OCI-LY1 (cell line): ENCODE measurements at regions not wholly inside any gene's neighbourhood (a gene's known extent, or its start where the extent isn't known, plus 50 kb on each side); places are given as distances from the start of the nearest gene placed in this dataset.

Experiments
- H2AFZ ChIP-seq: fragments of 200-600 bp; sonication (generic), shearing (Covaris generic); 2 replicates; pipeline ENCODE4 v1.6.0; 2014; ENCODE audit warnings: antibody characterized with exemption, mild to moderate bottlenecking, low read length
- H3F3A ChIP-seq: fragments of 200-600 bp; sonication (generic), shearing (Covaris generic); 2 replicates; pipeline ENCODE4 v1.6.0; 2014; ENCODE audit warnings: mild to moderate bottlenecking, antibody characterized with exemption, low read length, moderate library complexity; ENCODE audit not compliant: insufficient read depth
- H3K27ac ChIP-seq: fragments of 200-600 bp; sonication (generic); 2 replicates; pipeline ENCODE4 v1.5.1; 2014; ENCODE audit warnings: low read length, mixed run types, mild to moderate bottlenecking, low read depth; ENCODE audit not compliant: poor library complexity, severe bottlenecking
- H3K27me3 ChIP-seq: fragments of 200-600 bp; sonication (generic); 2 replicates; pipeline ENCODE4 v1.6.0; 2014; ENCODE audit warnings: antibody characterized with exemption, mild to moderate bottlenecking, low read length, moderate library complexity; ENCODE audit not compliant: insufficient read depth
- H3K36me3 ChIP-seq: fragments of 200-600 bp; sonication (generic); 2 replicates; pipeline ENCODE4 v1.6.1; 2014; ENCODE audit warnings: mild to moderate bottlenecking, antibody characterized with exemption, low read length, moderate library complexity, mixed read lengths; ENCODE audit not compliant: insufficient read depth
- H3K4me1 ChIP-seq: fragments of 200-600 bp; sonication (generic); 2 replicates; pipeline ENCODE4 v1.5.1; 2014; ENCODE audit warnings: mild to moderate bottlenecking, low read length, moderate library complexity; ENCODE audit not compliant: insufficient read depth, severe bottlenecking
- H3K4me2 ChIP-seq: fragments of 200-600 bp; sonication (generic), shearing (Covaris generic); 2 replicates; pipeline ENCODE4 v1.6.1; 2014; ENCODE audit warnings: low read length
- H3K4me3 ChIP-seq: fragments of 200-600 bp; sonication (generic); 2 replicates; pipeline ENCODE4 v1.5.1; 2014; ENCODE audit warnings: low read length, low read depth, mild to moderate bottlenecking, mixed read lengths; ENCODE audit not compliant: poor library complexity, severe bottlenecking
- H3K79me2 ChIP-seq: fragments of 200-600 bp; shearing (Covaris generic); 2 replicates; pipeline ENCODE4 v1.6.1; 2016; ENCODE audit warnings: mixed run types, low read length, mixed read lengths; ENCODE audit not compliant: insufficient read depth
- H3K9ac ChIP-seq: fragments of 200-600 bp; sonication (generic), shearing (Covaris generic); 2 replicates; pipeline ENCODE4 v1.6.1; 2014; ENCODE audit warnings: mild to moderate bottlenecking, low read length, mixed read lengths
- H3K9me2 ChIP-seq: fragments of 200-600 bp; sonication (generic), shearing (Covaris generic); 2 replicates; pipeline ENCODE4 v1.6.1; 2014; ENCODE audit warnings: low read depth, mild to moderate bottlenecking, low read length, mixed read lengths
- H3K9me3 ChIP-seq: fragments of 200-600 bp; shearing (Covaris generic); 2 replicates; pipeline ENCODE4 v1.6.1; 2014; ENCODE audit warnings: low read length, mixed read lengths
- H4K20me1 ChIP-seq: fragments of 200-600 bp; sonication (generic), shearing (Covaris generic); 2 replicates; pipeline ENCODE4 v1.6.0; 2016; ENCODE audit warnings: mild to moderate bottlenecking, low read length; ENCODE audit not compliant: insufficient read depth
- EZH2 ChIP-seq: fragments of 200-600 bp; sonication (generic), shearing (Covaris generic); IDR thresholded peaks from 2 replicates; pipeline ENCODE4 v1.8.0; 2017; ENCODE audit warnings: borderline replicate concordance, mixed run types, mild to moderate bottlenecking, antibody characterized with exemption, low read length, moderate library complexity, mixed read lengths
- TF ChIP-seq, protein P1 (sequence below): fragments of 200-600 bp; sonication (generic), shearing (Covaris generic); IDR thresholded peaks from 2 replicates; pipeline ENCODE4 v1.5.1; 2017; ENCODE audit warnings: mild to moderate bottlenecking, antibody characterized with exemption, low read length, moderate library complexity, mixed read lengths

- Histone ChIP-seq H3K27me3 (no peaks in the 10 kb centered on the region), H3K36me3 (no peaks in the 10 kb centered on the region), H3K4me3 (no peak overlapping the region), H3K9me2 (no peaks in the 10 kb centered on the region), H3K9ac (no peak overlapping the region), H3K4me1 (no peaks in the 10 kb centered on the region), H3K9me3 (no peaks in the 10 kb centered on the region), H3K4me2 (no peak overlapping the region), H3F3A (no peaks in the 10 kb centered on the region), H3K79me2 (no peaks in the 10 kb centered on the region), H2AFZ (no peak overlapping the region), H4K20me1 (no peaks in the 10 kb centered on the region), H3K27ac (no peak overlapping the region)
- TF ChIP-seq, protein P1, sequence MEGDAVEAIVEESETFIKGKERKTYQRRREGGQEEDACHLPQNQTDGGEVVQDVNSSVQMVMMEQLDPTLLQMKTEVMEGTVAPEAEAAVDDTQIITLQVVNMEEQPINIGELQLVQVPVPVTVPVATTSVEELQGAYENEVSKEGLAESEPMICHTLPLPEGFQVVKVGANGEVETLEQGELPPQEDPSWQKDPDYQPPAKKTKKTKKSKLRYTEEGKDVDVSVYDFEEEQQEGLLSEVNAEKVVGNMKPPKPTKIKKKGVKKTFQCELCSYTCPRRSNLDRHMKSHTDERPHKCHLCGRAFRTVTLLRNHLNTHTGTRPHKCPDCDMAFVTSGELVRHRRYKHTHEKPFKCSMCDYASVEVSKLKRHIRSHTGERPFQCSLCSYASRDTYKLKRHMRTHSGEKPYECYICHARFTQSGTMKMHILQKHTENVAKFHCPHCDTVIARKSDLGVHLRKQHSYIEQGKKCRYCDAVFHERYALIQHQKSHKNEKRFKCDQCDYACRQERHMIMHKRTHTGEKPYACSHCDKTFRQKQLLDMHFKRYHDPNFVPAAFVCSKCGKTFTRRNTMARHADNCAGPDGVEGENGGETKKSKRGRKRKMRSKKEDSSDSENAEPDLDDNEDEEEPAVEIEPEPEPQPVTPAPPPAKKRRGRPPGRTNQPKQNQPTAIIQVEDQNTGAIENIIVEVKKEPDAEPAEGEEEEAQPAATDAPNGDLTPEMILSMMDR, result no peak
- TF ChIP-seq EZH2, result no peak
Observed at GRCh38 chr2:217535957-217536708, 466.7 kb downstream of the TNS1 start.

GRCh38 chr2:217530392-217531090 lies 472.3 kb downstream of the TNS1 start:
- Histone ChIP-seq H3K4me1 (no peaks in the 10 kb centered on the region), H3K9me3 (no peaks in the 10 kb centered on the region), H3K36me3 (no peaks in the 10 kb centered on the region), H3F3A (no peaks in the 10 kb centered on the region), H2AFZ (no peak overlapping the region), H3K4me3 (no peak overlapping the region), H3K27me3 (no peaks in the 10 kb centered on the region), H4K20me1 (no peaks in the 10 kb centered on the region), H3K9ac (no peak overlapping the region), H3K27ac (no peak overlapping the region), H3K9me2 (no peaks in the 10 kb centered on the region), H3K79me2 (no peaks in the 10 kb centered on the region), H3K4me2 (no peak overlapping the region)
- TF ChIP-seq, protein P1, result no peak
- TF ChIP-seq EZH2, result no peak

DNA sequence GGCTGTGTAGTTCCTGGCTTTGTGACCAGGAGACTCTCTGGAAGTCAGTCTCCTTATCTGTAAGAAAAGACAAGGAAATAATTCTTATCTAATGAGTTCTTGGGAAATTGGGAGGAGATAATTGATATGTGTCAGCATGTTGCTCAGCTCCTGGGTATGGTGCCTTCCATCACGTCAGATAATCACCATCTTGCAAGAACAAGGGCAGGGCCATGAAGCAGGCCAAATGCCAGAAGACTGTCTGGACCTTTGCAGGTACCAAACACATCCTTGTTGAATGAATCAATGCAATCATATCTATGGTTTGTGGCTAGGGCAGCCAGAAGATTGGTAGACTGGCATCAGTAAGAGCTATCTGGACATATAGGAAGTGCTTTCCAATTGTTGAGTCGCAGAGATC lies 473.5 kb downstream of the TNS1 start:
- H4K20me1 ChIP-seq, result no peaks in the 10 kb centered on the region
- no peaks in the 10 kb centered on the region for H3K27me3 ChIP-seq
- H3K4me3 ChIP-seq, result no peak overlapping the region
- H3K9ac ChIP-seq, result no peak overlapping the region
- no peaks in the 10 kb centered on the region for H3K9me2 ChIP-seq
- H2AFZ ChIP-seq, result no peak overlapping the region
- H3K4me1 ChIP-seq, result no peaks in the 10 kb centered on the region
- no peaks in the 10 kb centered on the region for H3K9me3 ChIP-seq
- no peaks in the 10 kb centered on the region for H3K36me3 ChIP-seq
- no peak overlapping the region for H3K4me2 ChIP-seq
- no peak overlapping the region for H3K27ac ChIP-seq
- no peaks in the 10 kb centered on the region for H3F3A ChIP-seq
- TF ChIP-seq EZH2, result no peak
- TF ChIP-seq, protein P1, result no peak
- no peaks in the 10 kb centered on the region for H3K79me2 ChIP-seq
